Heart left ventricle (tissue), 13 donors: ENCODE measurements at regions not wholly inside any gene's neighbourhood (a gene's known extent, or its start where the extent isn't known, plus 50 kb on each side); places are given as distances from the start of the nearest gene placed in this dataset.

Experiments
- POLR2A ChIP-seq, 2 donors: fragments of 450-650 bp; IDR thresholded peaks; one replicate each; pipeline ENCODE4 v1.6.1; 2017; ENCODE audit warnings: antibody characterized with exemption in 2 of 2, mild to moderate bottlenecking in 2 of 2, moderate library complexity in 2 of 2
- TF ChIP-seq, protein P1 (sequence below), 12 donors: fragments of 200-600 bp; sonication (generic) in 4 of 12; IDR thresholded peaks; one replicate each; pipeline versions ENCODE4 v1.5.0 to v1.8.0; 2018 to 2022; ENCODE audit warnings: antibody characterized with exemption in 12 of 12, mild to moderate bottlenecking in 5 of 12
- donor health status: ischemic (EF 13 %, LVEDD 7.1; RV severe dilation, severe dysfunction).
- donor health status: DM: no; HTN: yes; CAD: no.
- donor health status: DM: no; HTN: no; CAD: no.
- donor health status: ischemic (EF 25% LVEDD 6.9; RV normal size, moderate dysfunction).
- donor health status: ischemic (EF 25% LVEDD 5.7; RV mildly dilated, moderate dysfunction).
- donor health status: ischemic (EF 35%, LVEDD 5.7; RV mildly dilated, moderate dysfunction).
- donor health status: nonischemic (EF 11% LVEDD 7.7; RV severe dilation, severe dysfunction).
- donor health status: DM: yes; HTN: yes; CAD: no.
- donor health status: PGD.
- donor health status: ischemic (EF 29% LVEDD 5.4; RV normal size, mild dysfunction).
- donor health status: nonischemic (EF 23%, LVEDD 6.1; RV moderate dilation, normal function).

DNA sequence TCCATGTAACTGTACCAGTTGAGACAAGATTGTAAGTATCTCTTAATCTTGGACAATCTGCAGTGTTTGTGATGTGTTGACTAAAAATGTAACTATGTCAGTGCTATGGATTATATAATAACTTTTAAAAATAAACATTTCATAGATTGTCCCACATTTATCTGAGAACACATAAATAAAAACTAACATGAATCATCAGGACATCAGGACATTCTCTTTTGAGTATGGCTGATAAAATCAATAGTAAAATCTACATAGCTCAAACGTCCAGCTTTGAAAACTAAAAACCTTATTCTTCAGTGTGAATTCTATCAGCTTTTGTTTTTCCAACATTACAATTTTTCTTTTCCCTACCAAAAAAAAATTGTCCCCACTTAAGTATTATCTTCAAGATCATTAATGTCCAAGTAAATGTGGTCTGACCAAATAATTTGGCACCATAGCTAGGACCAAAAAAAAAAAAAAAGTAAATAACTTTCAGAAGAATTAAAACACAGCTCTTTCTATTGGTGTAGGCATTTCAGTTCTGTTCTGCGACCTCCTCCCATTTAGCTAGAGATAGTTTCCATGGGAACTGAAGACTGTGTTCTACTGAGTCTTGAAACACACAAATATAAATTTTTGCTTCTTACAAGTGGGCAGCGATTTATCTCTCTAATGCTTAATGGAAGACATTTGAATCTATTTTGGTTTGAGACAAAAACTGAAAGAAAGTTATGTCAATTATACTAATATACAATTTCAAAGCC lies 123.0 kb upstream of the SGCE start:
- TF ChIP-seq, protein P1, sequence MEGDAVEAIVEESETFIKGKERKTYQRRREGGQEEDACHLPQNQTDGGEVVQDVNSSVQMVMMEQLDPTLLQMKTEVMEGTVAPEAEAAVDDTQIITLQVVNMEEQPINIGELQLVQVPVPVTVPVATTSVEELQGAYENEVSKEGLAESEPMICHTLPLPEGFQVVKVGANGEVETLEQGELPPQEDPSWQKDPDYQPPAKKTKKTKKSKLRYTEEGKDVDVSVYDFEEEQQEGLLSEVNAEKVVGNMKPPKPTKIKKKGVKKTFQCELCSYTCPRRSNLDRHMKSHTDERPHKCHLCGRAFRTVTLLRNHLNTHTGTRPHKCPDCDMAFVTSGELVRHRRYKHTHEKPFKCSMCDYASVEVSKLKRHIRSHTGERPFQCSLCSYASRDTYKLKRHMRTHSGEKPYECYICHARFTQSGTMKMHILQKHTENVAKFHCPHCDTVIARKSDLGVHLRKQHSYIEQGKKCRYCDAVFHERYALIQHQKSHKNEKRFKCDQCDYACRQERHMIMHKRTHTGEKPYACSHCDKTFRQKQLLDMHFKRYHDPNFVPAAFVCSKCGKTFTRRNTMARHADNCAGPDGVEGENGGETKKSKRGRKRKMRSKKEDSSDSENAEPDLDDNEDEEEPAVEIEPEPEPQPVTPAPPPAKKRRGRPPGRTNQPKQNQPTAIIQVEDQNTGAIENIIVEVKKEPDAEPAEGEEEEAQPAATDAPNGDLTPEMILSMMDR (IDR thresholded peaks at IDR 0.05): no peak
- no peak for TF ChIP-seq POLR2A (IDR thresholded peaks at IDR 0.05)
